Choroid plexus epithelial cell (primary cell): ENCODE measurements at regions not wholly inside any gene's neighbourhood (a gene's known extent, or its start where the extent isn't known, plus 50 kb on each side); places are given as distances from the start of the nearest gene placed in this dataset.
A peak's percentile ranks its signal among the peaks of the same experiment; 100 is the strongest.

ENCODE experiments used
- DNase-seq: peaks from one replicate; pipeline ENCODE4 v3.0.0-alpha.2; 2010; ENCODE audit warnings: low read depth
- H3K4me3 ChIP-seq: 2 replicates; pipeline ENCODE4 v1.5.1; 2011; ENCODE audit warnings: low read depth, mild to moderate bottlenecking, control low read depth, low read length, moderate library complexity
- CTCF ChIP-seq: conservative IDR thresholded peaks from 2 replicates; pipeline ENCODE4 v1.5.1; 2011; ENCODE audit warnings: low read depth, mild to moderate bottlenecking, control low read depth, inconsistent platforms, low read length, moderate library complexity

- no peak for TF ChIP-seq CTCF
- no peak for DNase-seq
- H3K4me3 ChIP-seq, result no peak overlapping the region
Observed at GRCh38 chr6:81485395-81485794, 267.1 kb downstream of the TENT5A start.

GRCh38 chr6:81484251-81484650, 268.2 kb downstream of the TENT5A start:
- TF ChIP-seq CTCF, result no peak
- DNase-seq, result no peak
- no peak overlapping the region for H3K4me3 ChIP-seq

- no peak overlapping the region for H3K4me3 ChIP-seq
- peak; percentile 60 for DNase-seq
- TF ChIP-seq CTCF, result no peak
Observed at GRCh38 chr6:81480139-81480538, 272.3 kb downstream of the TENT5A start.

GRCh38 chr6:81476881-81477280, 275.6 kb downstream of the TENT5A start:
- TF ChIP-seq CTCF, result no peak
- no peak overlapping the region for H3K4me3 ChIP-seq

GRCh38 chr6:81475646-81476045, 276.8 kb downstream of the TENT5A start:
- TF ChIP-seq CTCF, result no peak
- no peak for DNase-seq
- H3K4me3 ChIP-seq, result no peak overlapping the region

More at GRCh38 chr6:81476881-81477280, 275.6 kb downstream of the TENT5A start:
- peak; percentile 63 for DNase-seq

GRCh38 chr6:81465859-81466258, 286.6 kb downstream of the TENT5A start:
- H3K4me3 ChIP-seq, result no peak overlapping the region
- DNase-seq, result peak; percentile 62
- TF ChIP-seq CTCF, result peak; percentile 76

GRCh38 chr6:81456416-81456815, 296.1 kb downstream of the TENT5A start:
- no peak overlapping the region for H3K4me3 ChIP-seq
- no peak for DNase-seq
- TF ChIP-seq CTCF, result no peak
